HG03196 (cell line): ENCODE measurements at regions not wholly inside any gene's neighbourhood (a gene's known extent, or its start where the extent isn't known, plus 50 kb on each side); places are given as distances from the start of the nearest gene placed in this dataset.

Experiments
- ATAC-seq: cut with Tn5 transposase; IDR thresholded peaks from one replicate; pipeline ENCODE4 v1.9.1; 2021; ENCODE audit not compliant: unreplicated experiment

GRCh38 chr9:29838491-29839020 lies 2265.3 kb upstream of the C9orf72 start:
- no peak for ATAC-seq

GRCh38 chr9:29844251-29844650 lies 2271.0 kb upstream of the C9orf72 start:
- ATAC-seq: no peak

DNA sequence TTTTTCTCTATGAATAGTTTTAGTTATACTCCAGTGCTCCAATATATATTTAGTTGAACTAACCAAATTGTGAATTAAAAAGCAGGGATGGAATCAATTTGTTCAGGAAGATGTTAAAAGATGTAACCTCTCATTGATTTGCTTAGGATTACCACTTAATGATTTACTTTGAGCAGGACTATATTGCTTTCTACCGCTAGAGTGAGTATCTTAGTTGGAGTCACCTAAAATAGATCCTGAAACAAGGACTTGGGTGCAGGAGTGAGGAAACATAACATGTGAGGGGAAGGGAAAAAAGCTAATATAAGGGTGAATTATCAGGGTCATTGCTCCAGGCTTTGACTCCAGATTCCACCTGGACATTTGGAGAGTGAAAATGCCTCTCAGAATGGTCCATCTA lies 2277.4 kb upstream of the C9orf72 start:
- no peak for ATAC-seq

DNA sequence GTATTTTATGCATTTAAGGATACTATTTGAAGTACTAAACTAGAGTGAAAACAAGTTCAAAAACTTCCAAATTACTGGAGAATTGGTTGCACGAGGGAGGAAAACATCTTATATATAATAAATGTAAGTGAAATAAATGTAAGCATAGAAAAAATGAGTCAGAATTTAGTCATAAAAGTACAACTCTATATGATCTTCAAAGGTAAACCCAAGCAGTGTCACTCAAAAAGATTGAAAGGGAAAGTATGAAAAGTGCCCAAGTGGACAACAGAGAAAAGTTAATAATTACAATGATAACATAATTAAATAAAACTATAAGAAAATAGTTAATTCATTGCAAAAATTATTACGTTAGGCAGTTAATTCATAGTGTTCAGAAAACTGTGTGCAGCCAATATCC lies 2288.5 kb upstream of the C9orf72 start:
- ATAC-seq: no peak

- no peak for ATAC-seq
Observed at GRCh38 chr9:29865764-29866313, 2292.6 kb upstream of the C9orf72 start.

- no peak for ATAC-seq
Observed at GRCh38 chr9:29866556-29866955, 2293.3 kb upstream of the C9orf72 start.

- no peak for ATAC-seq
Observed at GRCh38 chr9:29873579-29873978, 2300.3 kb upstream of the C9orf72 start.

DNA sequence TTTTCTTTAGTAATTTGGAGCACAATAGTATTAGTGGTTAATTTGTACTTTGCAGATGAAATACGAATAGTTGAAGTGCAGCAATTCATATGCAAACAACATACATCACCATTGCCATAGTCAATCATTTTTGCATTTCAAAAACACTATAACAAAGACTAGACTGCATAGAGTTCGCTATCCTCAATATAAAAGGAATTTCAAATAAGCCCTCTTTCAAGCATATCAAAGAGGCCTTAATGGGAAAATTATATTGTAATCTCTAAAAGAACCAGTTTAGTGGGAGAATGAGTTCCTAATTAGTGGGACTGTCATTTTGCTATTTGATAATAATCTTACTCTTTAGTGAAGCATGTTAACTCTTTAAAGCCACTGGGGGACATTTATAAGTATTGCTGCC lies 2302.3 kb upstream of the C9orf72 start:
- ATAC-seq: no peak

DNA sequence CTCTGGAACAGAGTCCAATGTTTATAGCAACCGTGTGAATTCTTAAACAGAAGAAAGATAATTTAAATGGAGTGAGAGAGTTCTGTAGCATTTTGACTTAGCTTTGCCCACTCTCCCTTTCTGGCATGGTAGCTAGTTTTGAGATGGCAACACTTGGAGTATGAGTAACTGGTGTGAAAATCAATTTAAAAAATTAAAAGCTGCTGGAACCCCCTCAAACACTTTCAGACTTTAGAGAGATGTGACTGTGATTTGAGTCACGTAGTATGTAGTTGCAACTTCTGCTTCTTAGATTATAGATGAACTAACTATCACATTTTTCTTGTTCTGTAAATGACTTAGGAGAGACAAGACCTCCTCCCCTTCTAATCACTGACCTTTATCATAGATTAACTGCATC lies 2309.5 kb upstream of the C9orf72 start:
- ATAC-seq: no peak

DNA sequence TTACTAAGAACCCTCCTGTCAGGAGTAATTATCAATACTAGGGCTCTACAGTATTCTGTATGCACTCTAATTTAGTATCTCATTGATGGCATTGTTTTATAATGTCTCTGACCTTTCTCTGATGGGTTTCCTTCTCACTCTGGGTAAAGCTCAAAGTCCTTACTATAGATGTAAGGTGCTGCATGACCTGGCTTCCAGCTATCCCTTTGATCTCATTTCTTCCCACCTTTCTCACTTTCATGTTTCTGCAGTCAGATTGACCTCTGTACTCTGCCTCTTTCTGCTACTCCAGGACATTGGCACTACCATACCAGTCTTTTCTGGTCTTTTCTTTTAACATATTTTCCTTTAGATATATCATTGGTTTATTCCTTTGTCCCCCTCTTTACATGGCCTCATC lies 2332.8 kb upstream of the C9orf72 start:
- ATAC-seq: no peak

DNA sequence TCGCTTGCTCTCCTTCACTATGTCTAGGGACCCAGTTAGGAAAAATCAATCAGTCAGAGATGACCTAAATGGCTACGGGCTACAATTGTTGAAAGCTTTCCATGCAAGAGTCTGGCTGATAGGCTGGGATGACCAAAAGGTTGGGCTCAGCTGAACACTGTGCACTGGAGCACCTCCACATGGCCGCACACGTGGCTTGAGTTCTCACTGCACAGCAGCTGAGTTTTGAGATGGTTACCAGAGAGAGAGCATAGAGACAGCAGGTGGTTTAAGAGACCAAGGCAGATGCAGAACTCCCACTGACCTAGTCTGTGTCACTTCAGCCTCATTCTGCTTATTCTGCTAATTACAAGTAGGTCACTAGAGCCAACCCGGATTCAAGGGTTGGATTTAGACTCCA lies 2354.8 kb upstream of the C9orf72 start:
- no peak for ATAC-seq

DNA sequence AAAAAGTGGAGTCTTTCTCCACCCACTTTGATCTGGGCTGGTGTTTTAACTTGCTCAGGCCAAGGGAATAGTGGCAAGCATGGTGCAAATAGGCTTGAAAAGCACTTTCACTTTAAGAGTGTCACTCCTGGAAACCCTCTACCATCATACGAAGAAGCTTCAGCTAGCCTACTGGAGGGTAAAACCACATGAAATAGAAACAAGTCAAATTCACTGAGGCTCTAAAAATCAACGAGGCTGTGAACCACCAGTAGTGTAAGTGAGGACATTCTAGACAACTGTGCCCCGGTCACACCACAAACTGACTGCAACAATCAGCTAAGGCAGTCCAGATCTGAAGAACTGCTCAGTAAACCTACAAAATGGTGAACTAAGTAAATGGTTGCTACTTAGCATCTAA lies 2366.3 kb upstream of the C9orf72 start:
- ATAC-seq: no peak

DNA sequence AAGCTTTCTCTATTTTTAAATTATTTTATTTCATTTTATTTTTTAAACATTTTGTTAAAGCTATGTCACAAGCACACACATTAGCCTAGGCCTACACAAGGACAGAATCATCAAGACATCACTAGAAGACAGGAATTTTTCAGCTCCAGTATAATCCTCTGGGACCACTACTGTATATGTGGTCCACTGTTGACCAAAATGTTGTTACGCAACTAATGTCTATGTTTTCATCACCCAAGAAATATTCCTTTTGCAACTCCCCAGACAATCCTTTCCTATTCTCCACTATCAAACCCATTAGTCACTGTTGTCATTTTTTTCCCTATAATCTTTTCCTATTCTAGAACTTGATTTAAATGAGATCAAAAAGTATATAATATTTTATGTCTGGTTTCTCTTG lies 2371.7 kb upstream of the C9orf72 start:
- ATAC-seq: no peak

- no peak for ATAC-seq
Observed at GRCh38 chr9:29958469-29958868, 2385.2 kb upstream of the C9orf72 start.

DNA sequence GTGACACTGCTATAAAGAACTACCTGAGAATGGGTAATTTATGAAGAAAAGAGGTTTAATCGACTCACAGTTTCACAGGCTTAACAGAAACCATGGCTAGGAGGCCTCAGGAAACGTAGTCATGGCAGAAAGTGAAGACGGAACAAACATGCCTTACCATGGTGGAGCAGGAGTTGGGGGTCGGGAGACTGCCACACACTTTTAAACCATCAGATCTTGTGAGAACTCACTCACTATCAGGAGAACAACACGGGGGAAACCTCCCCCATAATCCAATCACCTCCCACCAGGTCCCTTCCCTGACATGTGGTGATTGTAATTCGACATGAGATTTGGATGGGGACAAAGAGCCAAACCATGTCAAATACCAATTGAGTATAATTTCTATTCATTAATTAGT lies 2392.6 kb upstream of the C9orf72 start:
- ATAC-seq: no peak

DNA sequence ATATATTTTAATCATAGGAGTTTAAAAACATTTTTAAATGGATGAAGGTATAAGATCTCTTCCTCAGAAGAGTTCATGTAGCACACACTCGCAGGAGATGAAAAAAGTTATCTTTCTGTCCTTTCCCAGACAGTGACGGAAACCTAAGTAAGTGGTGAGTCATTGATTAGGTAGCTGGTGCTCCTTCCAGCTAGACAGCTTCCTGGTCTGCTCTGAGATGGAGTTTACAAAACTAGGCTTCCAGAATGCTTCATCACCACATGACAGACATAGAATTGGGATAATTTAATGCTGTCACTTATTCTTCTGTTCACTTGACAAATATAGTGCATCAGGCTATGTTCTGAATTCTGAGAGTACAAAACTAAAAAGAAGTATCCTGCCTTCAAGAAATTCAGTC lies 2393.0 kb upstream of the C9orf72 start:
- ATAC-seq: no peak

- ATAC-seq: no peak
Observed at GRCh38 chr9:29968831-29969230, 2395.6 kb upstream of the C9orf72 start.

DNA sequence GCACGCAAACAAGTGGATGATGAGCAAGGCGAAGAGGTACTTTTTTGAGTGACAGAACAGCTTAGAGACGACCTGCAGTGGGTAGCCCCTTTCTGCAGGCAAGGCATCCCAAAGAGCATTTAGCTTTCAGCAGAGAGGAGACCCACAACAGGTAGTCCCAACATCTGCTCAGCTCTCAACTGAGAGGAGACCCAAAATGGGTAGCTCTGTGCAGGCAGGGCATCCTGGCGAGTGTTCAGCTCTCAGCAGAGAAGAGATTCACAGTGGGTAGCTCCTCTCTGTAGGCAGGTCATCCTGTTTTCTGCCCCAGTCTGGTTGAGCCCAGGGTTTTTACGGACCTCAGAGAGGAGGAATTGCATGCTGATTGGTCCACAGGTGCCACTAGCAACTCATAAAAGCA lies 2396.1 kb upstream of the C9orf72 start:
- ATAC-seq: no peak

- no peak for ATAC-seq
Observed at GRCh38 chr9:29969856-29970647, 2396.8 kb upstream of the C9orf72 start.

DNA sequence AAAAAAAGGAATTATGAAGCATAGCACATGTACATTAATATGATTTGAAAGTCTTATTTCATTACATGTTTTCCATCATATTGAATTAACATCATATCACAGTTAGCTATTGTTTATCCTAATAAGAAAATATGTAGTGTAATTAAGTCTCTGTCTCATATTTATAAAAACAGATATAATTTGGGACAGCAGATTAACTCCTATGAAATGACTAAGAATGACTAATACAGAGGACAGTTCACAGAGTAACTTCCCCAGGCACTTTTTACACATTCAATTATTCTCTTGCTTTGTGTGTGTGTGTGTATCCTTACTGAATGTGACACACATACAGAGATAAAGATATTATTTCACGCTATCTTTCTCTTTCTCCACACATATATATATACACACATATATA lies 2400.9 kb upstream of the C9orf72 start:
- ATAC-seq: no peak

DNA sequence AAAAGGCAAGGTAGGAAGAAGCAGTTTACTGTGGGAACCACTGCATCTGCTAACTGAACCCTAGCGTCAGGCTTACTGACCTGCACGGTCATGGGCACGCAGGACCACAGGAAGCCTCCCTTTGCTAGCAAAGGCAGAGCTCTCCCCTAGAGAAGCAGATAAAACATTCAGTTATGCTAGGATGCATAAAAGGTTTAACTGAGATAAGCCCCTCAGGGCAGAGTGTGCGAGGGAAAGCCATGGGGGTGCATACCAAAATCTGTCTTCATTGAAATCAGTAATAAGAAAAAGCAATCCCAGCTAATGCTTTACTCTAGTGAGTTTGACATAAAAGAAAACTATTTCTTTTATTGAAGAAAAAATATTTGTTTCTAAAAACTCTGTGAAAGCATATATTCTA lies 2403.7 kb upstream of the C9orf72 start:
- no peak for ATAC-seq

DNA sequence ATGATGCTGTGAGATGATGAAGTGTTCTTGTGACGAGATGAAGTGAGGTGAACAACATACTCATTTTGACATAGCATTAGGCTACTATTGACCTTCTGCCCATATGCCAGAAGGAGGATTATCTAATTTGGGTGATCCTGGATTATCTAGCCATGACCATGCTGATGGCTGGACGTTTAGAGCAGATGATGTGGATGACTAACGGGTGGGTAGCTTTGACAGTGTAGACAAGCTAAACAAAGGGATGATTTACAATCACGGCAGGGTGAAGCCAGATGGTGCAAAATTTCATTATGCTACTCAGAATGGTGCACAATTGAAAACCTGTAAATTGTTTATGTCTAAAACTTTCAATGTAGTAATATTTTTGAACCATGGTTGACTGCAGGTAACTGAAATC lies 2403.4 kb upstream of the ACO1 start:
- ATAC-seq: no peak

DNA sequence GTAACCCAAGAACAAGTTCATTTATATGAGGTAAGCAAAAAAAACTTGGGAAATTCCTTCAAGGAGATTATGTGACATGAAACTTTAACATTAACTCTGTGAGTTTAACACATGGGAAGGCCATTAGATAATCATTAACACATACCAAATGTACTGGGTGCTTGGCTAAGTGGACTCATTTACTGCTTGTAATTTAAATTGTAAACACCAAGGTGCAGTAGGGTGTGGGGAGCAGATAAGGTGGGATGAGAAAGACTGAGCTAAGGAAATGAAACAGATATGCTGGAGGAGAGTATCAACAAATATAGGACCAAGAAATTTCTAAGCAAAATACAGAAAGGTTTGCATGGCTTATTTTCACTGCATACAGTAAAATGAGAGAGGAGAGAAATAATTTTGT lies 2384.8 kb upstream of the ACO1 start:
- no peak for ATAC-seq
